Spleen (tissue), 7 donors: ENCODE measurements at regions not wholly inside any gene's neighbourhood (a gene's known extent, or its start where the extent isn't known, plus 50 kb on each side); places are given as distances from the start of the nearest gene placed in this dataset.

ENCODE experiments used
- POLR2A ChIP-seq, 3 donors: fragments of 450-650 bp; IDR thresholded peaks; one replicate each; pipeline ENCODE4 v1.5.1; 2017; ENCODE audit warnings: antibody characterized with exemption in 3 of 3, mild to moderate bottlenecking in 1 of 3
- POLR2AphosphoS5 ChIP-seq, 3 donors: sonication (generic); formaldehyde crosslinking; IDR thresholded peaks; one replicate each; pipeline ENCODE4 v1.5.1; 2017; ENCODE audit warnings: antibody characterized with exemption in 3 of 3
- TF ChIP-seq, protein P1 (sequence below), 11 experiments: fragments of 200-600 bp in 7 of 11; fragments of 450-650 bp in 4 of 11; sonication (generic) in 4 of 11; IDR thresholded peaks in 8 of 11; conservative IDR thresholded peaks in 3 of 11; 1 replicate in 7 of 11; 2 replicates in 4 of 11; pipeline versions ENCODE4 v1.4.0 to v1.8.0; 2016 to 2021; ENCODE audit warnings: antibody characterized with exemption in 11 of 11, inconsistent platforms in 4 of 11, mild to moderate bottlenecking in 1 of 11
- donor health status: DM: no; HTN: no; CAD: no; lungs with moderate emphysema.
- donor health status: DM: no; HTN: no; CAD: no.
- donor health status: DM: no; HTN: no; CAD: no.

DNA sequence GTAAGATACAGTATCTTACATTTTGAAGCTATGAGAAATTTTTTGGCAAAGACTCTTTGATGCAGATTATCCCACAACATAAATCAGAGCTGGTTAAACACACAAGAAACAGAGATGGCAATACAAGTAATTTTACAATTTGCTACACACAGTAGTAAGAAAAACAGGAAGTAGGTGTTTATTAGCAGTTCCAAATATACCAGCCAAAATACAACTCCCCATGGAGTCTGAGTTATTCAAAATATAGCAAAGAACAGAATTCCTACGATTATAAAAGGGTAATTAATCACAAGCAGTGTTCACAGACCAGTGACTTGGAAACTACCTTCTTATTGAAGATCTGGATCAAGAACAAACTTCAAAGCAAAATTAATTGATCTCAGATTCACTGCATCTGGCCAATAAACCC lies 83.9 kb downstream of the BMP4 start:
- TF ChIP-seq, protein P1, sequence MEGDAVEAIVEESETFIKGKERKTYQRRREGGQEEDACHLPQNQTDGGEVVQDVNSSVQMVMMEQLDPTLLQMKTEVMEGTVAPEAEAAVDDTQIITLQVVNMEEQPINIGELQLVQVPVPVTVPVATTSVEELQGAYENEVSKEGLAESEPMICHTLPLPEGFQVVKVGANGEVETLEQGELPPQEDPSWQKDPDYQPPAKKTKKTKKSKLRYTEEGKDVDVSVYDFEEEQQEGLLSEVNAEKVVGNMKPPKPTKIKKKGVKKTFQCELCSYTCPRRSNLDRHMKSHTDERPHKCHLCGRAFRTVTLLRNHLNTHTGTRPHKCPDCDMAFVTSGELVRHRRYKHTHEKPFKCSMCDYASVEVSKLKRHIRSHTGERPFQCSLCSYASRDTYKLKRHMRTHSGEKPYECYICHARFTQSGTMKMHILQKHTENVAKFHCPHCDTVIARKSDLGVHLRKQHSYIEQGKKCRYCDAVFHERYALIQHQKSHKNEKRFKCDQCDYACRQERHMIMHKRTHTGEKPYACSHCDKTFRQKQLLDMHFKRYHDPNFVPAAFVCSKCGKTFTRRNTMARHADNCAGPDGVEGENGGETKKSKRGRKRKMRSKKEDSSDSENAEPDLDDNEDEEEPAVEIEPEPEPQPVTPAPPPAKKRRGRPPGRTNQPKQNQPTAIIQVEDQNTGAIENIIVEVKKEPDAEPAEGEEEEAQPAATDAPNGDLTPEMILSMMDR (IDR thresholded peaks at IDR 0.05 in 8 of 11, conservative IDR thresholded peaks at IDR 0.05 in 3 of 11): no peak
- no peak for TF ChIP-seq POLR2A (IDR thresholded peaks at IDR 0.05)
- TF ChIP-seq POLR2AphosphoS5 (IDR thresholded peaks at IDR 0.05): no peak
